Transverse colon (tissue), 4 donors: ENCODE measurements at regions not wholly inside any gene's neighbourhood (a gene's known extent, or its start where the extent isn't known, plus 50 kb on each side); places are given as distances from the start of the nearest gene placed in this dataset.

Source experiments
- DNase-seq: peaks from one replicate; pipeline ENCODE4 v3.0.0-alpha.2; 2019
- H3K27ac ChIP-seq, 4 donors: fragments of 200-600 bp; sonication (generic); 2 replicates each; pipeline ENCODE4 v1.5.1; 2016 to 2018; ENCODE audit warnings: inconsistent platforms in 4 of 4
- H3K27me3 ChIP-seq: fragments of 200-600 bp; sonication (generic); 2 replicates; pipeline ENCODE4 v1.5.1; 2017; ENCODE audit warnings: inconsistent platforms
- H3K36me3 ChIP-seq, 4 donors: fragments of 200-600 bp; sonication (generic); 2 replicates each; pipeline ENCODE4 v1.5.1; 2017 to 2019; ENCODE audit warnings: inconsistent platforms in 4 of 4
- H3K4me1 ChIP-seq, 4 donors: fragments of 200-600 bp; sonication (generic); 2 replicates each; pipeline ENCODE4 v1.5.1; 2017 to 2020; ENCODE audit warnings: inconsistent platforms in 4 of 4
- H3K4me3 ChIP-seq, 4 donors: fragments of 200-600 bp; sonication (generic); 1 replicate in 1 of 4; 2 replicates in 3 of 4; pipeline versions ENCODE4 v1.5.1 to v1.6.1; 2017 to 2019; ENCODE audit warnings: inconsistent platforms in 4 of 4
- H3K9me3 ChIP-seq, 2 donors: fragments of 200-600 bp; sonication (generic); 2 replicates each; pipeline ENCODE4 v1.5.1; 2017 to 2019; ENCODE audit warnings: inconsistent platforms in 2 of 2
- CTCF ChIP-seq, 5 experiments: fragments of 200-600 bp in 3 of 5; fragments of 450-650 bp in 2 of 5; sonication (generic) in 3 of 5; IDR thresholded peaks; 1 replicate in 2 of 5; 2 replicates in 3 of 5; pipeline ENCODE4 v1.5.1; 2016 to 2017; ENCODE audit warnings: antibody characterized with exemption in 5 of 5, inconsistent platforms in 3 of 5, mild to moderate bottlenecking in 2 of 5, moderate library complexity in 1 of 5
- EP300 ChIP-seq: sonication (generic); formaldehyde crosslinking; IDR thresholded peaks from one replicate; pipeline ENCODE4 v1.6.1; 2017; ENCODE audit warnings: antibody characterized with exemption, low read depth
- POLR2A ChIP-seq: fragments of 450-650 bp; IDR thresholded peaks from one replicate; pipeline ENCODE4 v1.6.1; 2016; ENCODE audit warnings: antibody characterized with exemption, mild to moderate bottlenecking, moderate library complexity
- POLR2AphosphoS5 ChIP-seq, 3 donors: sonication (generic); formaldehyde crosslinking; IDR thresholded peaks; one replicate each; pipeline ENCODE4 v1.6.1; 2016; ENCODE audit warnings: antibody characterized with exemption in 3 of 3
- WGBS, 2 donors: methylation state at CpG; one replicate each; pipeline ENCODE4 v1.1.5; 2018; ENCODE audit warnings: low coverage in 1 of 2; 5-methylcytosine and 5-hydroxymethylcytosine counted together
- in situ Hi-C, 4 donors: fragments of 200-750 bp; cut with MboI; loops; one replicate each; pipeline versions ENCODE4 v1.15.0 to v1.15.1; 2017; ENCODE audit warnings: low sequenced_read_pairs in 3 of 4, low pct_ligation_motif_present in 1 of 4, low pct_unique_long_range_greater_than_20kb in 1 of 4
- intact Hi-C: fragments of 100-400 bp; cut with DNase I; formaldehyde crosslinking; loops from one replicate; pipeline ENCODE4 v1.15.1; 2023; ENCODE audit warnings: low total_unique reads

- DNase-seq, result no peak
- no peaks in the 10 kb centered on the region for H3K27me3 ChIP-seq
- intact Hi-C loops, result no loop called here
- TF ChIP-seq POLR2AphosphoS5 (IDR thresholded peaks at IDR 0.05) (no peak), POLR2A (no peak), CTCF (IDR thresholded peaks at IDR 0.05) (no peak), EP300 (no peak)
- no peaks in the 10 kb centered on the region for H3K4me1 ChIP-seq
- no peaks in the 10 kb centered on the region for H3K36me3 ChIP-seq
- no peak overlapping the region for H3K27ac ChIP-seq
- H3K9me3 ChIP-seq, result no peaks in the 10 kb centered on the region
- in situ Hi-C loops, result no loop called here
- no peak overlapping the region for H3K4me3 ChIP-seq
- 58 to 63% methylated on average over 2 of the region's 2 CpGs for WGBS, 2 donors
Measured at GRCh38 chr16:48487287-48487686, 102.1 kb upstream of the SIAH1 start.

- intact Hi-C loops, result no loop called here
- Histone ChIP-seq H3K36me3 (no peaks in the 10 kb centered on the region), H3K27ac (no peak overlapping the region), H3K4me1 (no peaks in the 10 kb centered on the region), H3K27me3 (peaks cover 4% of the 10 kb centered on the region), H3K9me3 (no peaks in the 10 kb centered on the region), H3K4me3 (no peak overlapping the region)
- in situ Hi-C loops, result no loop called here
- TF ChIP-seq POLR2AphosphoS5 (IDR thresholded peaks at IDR 0.05), result no peak
- no peak for TF ChIP-seq CTCF (IDR thresholded peaks at IDR 0.05)
- no peak for TF ChIP-seq EP300
- TF ChIP-seq POLR2A, result no peak
- no peak for DNase-seq
- WGBS, 2 donors, result 40 to 57% methylated on average over 2 of the region's 2 CpGs
Measured at GRCh38 chr16:48481772-48482171, 96.6 kb upstream of the SIAH1 start.

GRCh38 chr16:48481211-48481610, 96.0 kb upstream of the SIAH1 start:
- Histone ChIP-seq H3K27ac (no peak overlapping the region), H3K4me1 (no peaks in the 10 kb centered on the region), H3K4me3 (no peak overlapping the region), H3K36me3 (no peaks in the 10 kb centered on the region), H3K27me3 (peaks cover 4% of the 10 kb centered on the region), H3K9me3 (no peaks in the 10 kb centered on the region)
- no peak for TF ChIP-seq CTCF (IDR thresholded peaks at IDR 0.05)
- no peak for TF ChIP-seq POLR2A
- TF ChIP-seq POLR2AphosphoS5 (IDR thresholded peaks at IDR 0.05), result no peak
- no peak for TF ChIP-seq EP300
- intact Hi-C loops, result no loop called here
- no peak for DNase-seq
- in situ Hi-C loops, result no loop called here
- WGBS, 2 donors, result 78 to 84% methylated on average over 1 of the region's 1 CpG

- peaks cover 4% of the 10 kb centered on the region for H3K27me3 ChIP-seq
- no peak overlapping the region for H3K27ac ChIP-seq
- no peak overlapping the region for H3K4me3 ChIP-seq
- 58 to 60% methylated on average over 2 of the region's 2 CpGs for WGBS, 2 donors
- in situ Hi-C loops (no loop called here), intact Hi-C loops (no loop called here)
- no peak for DNase-seq
- no peaks in the 10 kb centered on the region for H3K9me3 ChIP-seq
- TF ChIP-seq POLR2AphosphoS5 (IDR thresholded peaks at IDR 0.05), result no peak
- TF ChIP-seq POLR2A, result no peak
- no peak for TF ChIP-seq EP300
- no peak for TF ChIP-seq CTCF (IDR thresholded peaks at IDR 0.05)
- H3K4me1 ChIP-seq, result no peaks in the 10 kb centered on the region
- no peaks in the 10 kb centered on the region for H3K36me3 ChIP-seq
Measured at GRCh38 chr16:48479955-48480354, 94.7 kb upstream of the SIAH1 start.
